Mucosa of descending colon (tissue), 3 donors: ENCODE measurements at regions not wholly inside any gene's neighbourhood (a gene's known extent, or its start where the extent isn't known, plus 50 kb on each side); places are given as distances from the start of the nearest gene placed in this dataset.

Source experiments
- ATAC-seq: fragments of 200-7000 bp; cut with Tn5 transposase; one replicate; pipeline ENCODE4 v1.9.1; 2020; ENCODE audit warnings: mild to moderate bottlenecking, moderate library complexity
- DNase-seq, 3 donors: peaks; one replicate each; pipeline ENCODE4 v3.0.0-alpha.2; 2020
- H3K36me3 ChIP-seq: fragments of 200-600 bp; one replicate; pipeline ENCODE4 v1.8.0; 2021; ENCODE audit warnings: low read depth, mild to moderate bottlenecking
- H3K4me1 ChIP-seq: fragments of 200-600 bp; one replicate; pipeline ENCODE4 v1.8.0; 2021; ENCODE audit warnings: low read depth, mild to moderate bottlenecking
- H3K4me3 ChIP-seq: fragments of 200-600 bp; one replicate; pipeline ENCODE4 v1.8.0; 2021; ENCODE audit warnings: mild to moderate bottlenecking
- H3K9me3 ChIP-seq: fragments of 200-600 bp; one replicate; pipeline ENCODE4 v1.8.0; 2021; ENCODE audit warnings: mild to moderate bottlenecking
- intact Hi-C, 2 donors: fragments of 100-400 bp; cut with DNase I in 1 of 2; cut with micrococcal nuclease in 1 of 2; formaldehyde crosslinking; loops; one replicate each; pipeline versions ENCODE4 v1.11.0 to v1.11.1; 2022; cut with DNase I, micrococcal nuclease
- TF ChIP-seq, protein P1 (sequence below): fragments of 200-600 bp; IDR thresholded peaks from one replicate; pipeline ENCODE4 v1.8.0; 2022; ENCODE audit warnings: antibody characterized with exemption, mild to moderate bottlenecking
- donor health status: DM: no; HTN: no; CAD: no; lungs with moderate emphysema.
- donor health status: DM: no; HTN: no; CAD: no.
- donor health status: DM: no; HTN: yes; CAD: no.

GRCh38 chr17:69822314-69822875, 252.6 kb upstream of the KCNJ16 start:
- Histone ChIP-seq H3K36me3 (no peaks in the 10 kb centered on the region), H3K4me3 (no peak overlapping the region), H3K4me1 (no peaks in the 10 kb centered on the region), H3K9me3 (no peaks in the 10 kb centered on the region)
- no peak for DNase-seq
- ATAC-seq, result no peak
- intact Hi-C loops, result no loop called here
- TF ChIP-seq, protein P1, sequence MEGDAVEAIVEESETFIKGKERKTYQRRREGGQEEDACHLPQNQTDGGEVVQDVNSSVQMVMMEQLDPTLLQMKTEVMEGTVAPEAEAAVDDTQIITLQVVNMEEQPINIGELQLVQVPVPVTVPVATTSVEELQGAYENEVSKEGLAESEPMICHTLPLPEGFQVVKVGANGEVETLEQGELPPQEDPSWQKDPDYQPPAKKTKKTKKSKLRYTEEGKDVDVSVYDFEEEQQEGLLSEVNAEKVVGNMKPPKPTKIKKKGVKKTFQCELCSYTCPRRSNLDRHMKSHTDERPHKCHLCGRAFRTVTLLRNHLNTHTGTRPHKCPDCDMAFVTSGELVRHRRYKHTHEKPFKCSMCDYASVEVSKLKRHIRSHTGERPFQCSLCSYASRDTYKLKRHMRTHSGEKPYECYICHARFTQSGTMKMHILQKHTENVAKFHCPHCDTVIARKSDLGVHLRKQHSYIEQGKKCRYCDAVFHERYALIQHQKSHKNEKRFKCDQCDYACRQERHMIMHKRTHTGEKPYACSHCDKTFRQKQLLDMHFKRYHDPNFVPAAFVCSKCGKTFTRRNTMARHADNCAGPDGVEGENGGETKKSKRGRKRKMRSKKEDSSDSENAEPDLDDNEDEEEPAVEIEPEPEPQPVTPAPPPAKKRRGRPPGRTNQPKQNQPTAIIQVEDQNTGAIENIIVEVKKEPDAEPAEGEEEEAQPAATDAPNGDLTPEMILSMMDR, result no peak

DNA sequence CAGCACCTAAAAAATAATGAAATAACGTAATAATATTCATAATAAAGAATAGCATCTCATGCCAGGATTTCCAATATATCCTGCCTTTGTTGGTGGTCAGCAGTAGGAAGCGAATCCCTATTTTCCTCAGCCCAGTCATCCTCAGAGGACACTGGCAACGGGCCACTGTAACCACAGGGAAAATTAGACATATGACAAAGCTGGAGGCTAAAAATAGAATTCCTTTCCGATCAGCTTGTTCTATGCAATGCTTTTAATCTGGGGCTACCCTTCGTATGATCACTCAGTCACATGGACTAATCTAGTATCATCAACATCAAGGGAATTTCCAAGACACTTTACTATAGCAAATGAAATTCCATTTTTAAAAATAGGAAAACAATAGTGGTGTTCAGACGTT, 246.9 kb upstream of the KCNJ16 start:
- Histone ChIP-seq H3K9me3 (no peaks in the 10 kb centered on the region), H3K4me3 (no peak overlapping the region), H3K36me3 (no peaks in the 10 kb centered on the region), H3K4me1 (no peaks in the 10 kb centered on the region)
- DNase-seq, result no peak
- TF ChIP-seq, protein P1, result no peak
- ATAC-seq, result no peak
- intact Hi-C loops, result no loop called here

GRCh38 chr17:69834494-69834893, 240.5 kb upstream of the KCNJ16 start:
- no peak for ATAC-seq
- Histone ChIP-seq H3K4me1 (no peaks in the 10 kb centered on the region), H3K4me3 (no peak overlapping the region), H3K9me3 (no peaks in the 10 kb centered on the region), H3K36me3 (no peaks in the 10 kb centered on the region)
- TF ChIP-seq, protein P1, result no peak
- intact Hi-C loops, result no loop called here
- no peak for DNase-seq

DNA sequence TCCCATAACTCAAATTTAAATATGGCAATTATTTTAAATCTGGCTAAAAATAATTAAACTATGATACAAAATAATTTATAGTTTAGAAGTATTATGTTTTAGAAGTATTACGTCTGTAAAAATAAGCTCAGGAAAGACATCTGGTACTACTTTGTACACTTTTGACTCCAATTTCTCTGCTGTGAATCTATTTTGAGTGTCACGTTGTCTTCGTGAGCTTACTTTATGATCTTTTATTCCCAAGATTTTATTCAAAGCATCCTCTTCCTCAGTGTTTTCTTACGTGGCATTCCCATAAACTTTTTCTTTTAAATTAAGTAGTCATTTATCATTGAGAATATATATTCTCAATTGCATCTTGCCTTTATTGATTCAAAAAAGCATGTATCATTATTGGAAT, 223.3 kb upstream of the KCNJ16 start:
- no peaks in the 10 kb centered on the region for H3K4me1 ChIP-seq
- no peaks in the 10 kb centered on the region for H3K9me3 ChIP-seq
- TF ChIP-seq, protein P1, result no peak
- H3K4me3 ChIP-seq, result no peak overlapping the region
- no peaks in the 10 kb centered on the region for H3K36me3 ChIP-seq
- DNase-seq, result no peak
- intact Hi-C loops, result no loop called here
- ATAC-seq, result no peak

DNA sequence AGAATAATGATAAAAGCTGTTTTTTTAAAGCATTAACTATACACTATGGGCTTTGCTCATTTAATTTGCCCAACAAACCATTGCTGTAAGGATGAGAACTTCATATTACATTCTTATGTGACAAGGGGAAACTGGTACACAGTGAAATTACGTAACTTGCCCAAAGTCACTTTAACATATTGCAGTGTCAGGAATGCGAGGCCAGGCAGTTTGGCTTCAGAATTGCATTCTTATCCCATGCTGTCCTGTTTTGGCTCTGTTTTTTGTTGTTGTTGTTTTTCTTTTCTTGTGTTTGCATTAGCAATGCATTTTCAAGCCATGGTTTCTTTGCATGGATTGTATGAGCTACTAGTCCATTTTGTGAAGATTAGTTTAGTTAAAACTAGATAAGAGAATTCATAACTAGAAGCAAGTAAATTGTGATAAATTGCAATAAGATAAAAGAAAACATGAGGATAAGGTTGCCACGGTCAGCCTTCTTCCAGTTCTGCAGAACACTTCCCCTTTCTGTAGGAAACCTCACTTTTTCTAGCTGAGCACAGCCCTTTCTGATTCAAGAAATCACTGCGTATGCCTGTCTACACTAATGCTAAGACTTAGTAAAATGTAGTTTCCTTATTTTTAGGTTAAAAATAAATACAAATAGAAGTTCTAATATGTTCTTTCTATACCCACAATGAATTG, 221.3 kb upstream of the KCNJ16 start:
- intact Hi-C loops, result no loop called here
- ATAC-seq (no peak), DNase-seq (peak in 1 of 3 donors; percentile 3)
- no peaks in the 10 kb centered on the region for H3K4me1 ChIP-seq
- TF ChIP-seq, protein P1, result no peak
- no peaks in the 10 kb centered on the region for H3K36me3 ChIP-seq
- H3K9me3 ChIP-seq, result no peaks in the 10 kb centered on the region
- no peak overlapping the region for H3K4me3 ChIP-seq
